HG03520 (cell line): ENCODE measurements at regions not wholly inside any gene's neighbourhood (a gene's known extent, or its start where the extent isn't known, plus 50 kb on each side); places are given as distances from the start of the nearest gene placed in this dataset.

Source experiments
- ATAC-seq: cut with Tn5 transposase; IDR thresholded peaks from one replicate; pipeline ENCODE4 v1.9.1; 2021; ENCODE audit warnings: mild to moderate bottlenecking, moderate library complexity; ENCODE audit not compliant: unreplicated experiment

DNA sequence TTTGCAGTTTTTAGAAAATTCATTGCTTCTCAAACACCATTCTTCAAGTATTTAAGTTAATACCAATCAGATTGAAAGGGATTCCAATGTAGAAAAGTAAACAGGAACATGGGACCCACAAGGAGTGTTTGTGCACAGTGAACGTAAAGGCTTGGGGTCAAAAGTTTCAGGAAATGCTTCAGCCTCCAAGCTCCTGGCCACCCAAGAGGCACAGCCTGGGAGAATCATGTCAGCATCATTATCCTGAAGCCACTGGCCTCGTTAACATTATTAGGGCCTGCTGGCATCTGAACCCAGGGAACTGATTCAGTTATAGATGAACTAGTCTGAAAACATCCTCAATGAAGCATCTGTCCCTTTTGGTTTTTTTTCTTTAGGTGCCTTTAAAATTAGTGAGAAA lies 122.9 kb downstream of the NXNL2 start:
- no peak for ATAC-seq

DNA sequence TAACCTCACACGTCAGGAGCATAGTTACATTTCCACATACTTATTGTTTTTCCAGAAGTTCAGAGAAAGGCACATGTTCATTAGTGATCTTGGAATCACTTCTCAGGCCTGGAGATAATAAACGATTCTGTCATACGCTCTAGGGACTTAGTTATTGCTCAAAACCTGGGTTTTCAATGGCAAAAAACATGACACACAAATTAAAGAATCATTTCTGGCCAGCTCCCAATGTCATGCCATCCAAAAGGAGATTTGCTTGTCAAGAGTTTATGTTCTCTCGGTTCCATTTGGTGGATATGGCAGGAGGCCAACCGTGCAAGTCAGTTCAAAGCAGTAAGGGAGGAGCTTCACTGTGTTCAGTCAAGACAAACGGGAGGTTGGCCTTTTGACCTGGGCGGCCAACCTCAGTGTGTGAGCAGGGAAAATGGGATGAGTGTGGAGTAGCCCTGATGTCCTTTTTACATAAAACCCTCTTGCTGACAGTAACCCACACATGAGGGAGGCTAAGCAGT lies 123.4 kb downstream of the NXNL2 start:
- no peak for ATAC-seq

DNA sequence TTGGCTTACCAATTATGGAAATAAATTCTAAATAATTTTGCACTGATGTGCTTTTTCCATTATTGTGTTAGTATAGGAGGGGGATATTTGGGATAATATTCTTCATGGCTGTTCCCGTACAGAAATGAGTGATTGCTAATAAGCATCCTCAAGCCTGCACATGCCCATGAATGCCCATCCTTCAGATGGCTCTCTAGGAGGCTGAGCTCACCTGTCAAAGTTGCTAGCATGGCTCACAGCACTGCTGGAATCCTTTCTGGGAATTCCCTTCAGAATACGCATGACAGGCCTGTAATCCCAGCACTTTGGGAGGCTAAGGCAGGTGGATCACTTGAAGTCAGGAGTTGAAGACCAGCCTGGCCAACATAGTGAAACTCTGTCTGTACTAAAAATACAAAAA lies 124.1 kb downstream of the NXNL2 start:
- ATAC-seq = no peak

DNA sequence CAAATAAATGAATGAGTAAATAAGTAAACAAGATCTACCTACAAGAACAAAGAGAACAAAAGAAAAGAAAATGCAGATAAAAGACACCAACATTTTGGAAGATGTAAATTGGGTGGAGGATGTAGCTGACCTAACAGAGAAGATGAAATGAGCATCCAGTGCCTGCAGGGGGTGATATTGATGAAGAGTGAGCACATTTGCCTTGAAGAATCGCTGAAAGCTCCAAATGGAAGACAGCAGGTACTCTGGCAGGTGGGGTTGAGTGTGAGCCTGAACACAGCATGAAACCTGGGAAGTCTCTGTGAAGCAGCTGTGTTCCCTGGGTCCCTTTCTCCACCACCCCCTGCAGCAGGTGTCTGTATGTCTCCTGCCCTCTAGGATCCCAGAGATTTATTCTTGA lies 125.6 kb downstream of the NXNL2 start:
- no peak for ATAC-seq

DNA sequence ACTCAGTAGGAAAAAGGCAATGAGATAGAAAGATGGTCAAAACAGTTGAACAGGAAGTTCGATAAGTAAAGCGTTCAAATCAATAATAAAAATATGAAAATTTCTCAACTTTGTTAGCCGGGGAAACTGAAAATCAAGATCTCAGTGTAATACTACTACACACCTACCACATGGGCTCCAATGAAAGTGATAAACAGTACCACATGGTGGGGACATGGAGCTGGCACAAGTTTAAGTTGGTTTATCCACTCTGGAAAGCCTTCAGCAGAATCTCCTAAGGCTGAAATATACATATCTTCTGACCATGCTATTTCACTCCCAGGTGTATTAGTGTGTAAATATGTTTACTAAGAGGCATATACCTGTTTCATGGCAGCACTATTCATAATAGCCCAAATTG lies 126.8 kb downstream of the NXNL2 start:
- ATAC-seq = no peak

DNA sequence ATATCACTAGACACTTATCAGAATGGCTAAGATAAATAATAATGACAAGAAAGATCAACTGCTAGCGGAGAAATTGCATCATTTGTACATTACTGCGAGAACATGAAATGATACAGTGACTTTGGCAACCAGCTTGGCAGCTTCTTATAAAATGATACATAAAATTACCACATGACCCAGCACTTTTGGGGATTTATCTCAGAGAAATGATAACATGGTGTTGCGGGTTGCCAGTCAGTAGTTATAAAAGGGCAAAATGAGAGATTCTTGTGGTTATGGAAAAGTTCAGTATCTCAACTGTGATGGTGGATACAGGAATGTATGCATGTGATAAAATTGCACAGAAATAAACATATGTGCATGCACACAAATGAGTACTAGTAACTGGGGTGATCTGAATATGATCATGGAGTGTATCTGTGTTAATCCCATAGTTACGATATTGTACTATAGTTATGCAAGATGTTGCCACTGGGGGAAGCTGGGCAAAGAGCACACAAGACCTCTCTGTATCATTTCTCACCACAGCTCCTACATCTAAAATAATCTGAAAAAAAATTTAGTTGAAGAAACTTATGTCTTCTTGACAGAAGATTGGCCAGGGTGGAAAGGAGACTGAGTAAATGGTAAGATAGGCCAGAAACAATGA lies 128.9 kb downstream of the NXNL2 start:
- no peak for ATAC-seq

DNA sequence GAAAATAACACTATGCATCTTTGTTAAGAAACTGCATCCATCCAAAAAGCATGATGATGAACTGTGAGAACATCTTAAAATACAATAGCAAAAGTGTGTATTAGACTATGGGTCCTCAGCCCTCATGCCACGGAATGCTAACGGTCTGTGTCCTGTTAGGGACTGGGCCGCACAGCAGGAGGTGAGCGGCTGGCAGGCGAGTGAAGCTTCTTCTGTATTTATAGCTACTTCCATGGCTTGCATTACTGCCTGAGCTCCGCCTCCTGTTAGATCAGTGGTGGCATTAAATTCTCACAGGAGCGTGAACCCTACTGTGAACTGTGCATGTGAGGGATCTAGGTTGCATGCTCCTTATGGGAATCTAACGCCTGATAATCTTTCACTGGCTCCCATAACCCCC lies 129.8 kb downstream of the NXNL2 start:
- ATAC-seq = no peak

DNA sequence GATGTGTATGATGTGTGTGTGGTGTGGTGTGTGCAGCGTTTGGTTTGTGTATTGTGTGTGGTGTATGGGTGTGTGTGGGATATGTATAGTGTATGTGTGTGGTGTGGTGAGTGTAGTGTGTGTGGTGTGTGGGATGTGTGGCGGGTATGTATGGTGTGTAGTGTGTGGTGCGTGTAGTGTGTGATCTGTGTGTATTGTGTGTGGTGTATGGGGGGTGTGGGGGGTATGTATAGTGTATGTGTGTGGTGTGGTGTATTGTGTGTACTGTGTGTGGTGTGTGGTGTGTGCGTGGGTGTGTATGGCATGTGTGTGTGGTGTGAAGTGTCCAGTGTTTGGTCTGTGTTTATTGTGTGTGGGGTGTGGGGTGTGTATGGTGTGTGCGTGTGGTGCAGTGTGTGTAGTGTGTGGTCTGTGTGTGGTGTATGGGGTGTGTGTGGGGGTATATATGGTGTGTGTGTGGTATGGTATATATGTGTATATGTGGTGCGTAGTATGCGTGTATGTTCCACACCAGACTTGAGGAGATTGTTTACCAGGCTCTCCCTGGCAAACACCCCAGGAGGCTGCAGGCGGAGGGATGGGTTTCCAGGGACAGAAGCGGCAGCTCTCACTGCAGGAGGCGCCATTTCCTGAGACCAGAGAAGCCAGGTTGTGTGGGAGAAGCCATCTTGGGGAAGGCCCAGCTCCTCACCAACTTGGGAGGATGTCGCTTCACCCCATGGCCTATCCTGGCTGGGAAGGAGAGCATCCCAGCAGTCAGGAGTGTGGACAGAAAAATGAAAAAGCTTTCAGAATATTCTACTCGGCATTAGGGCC lies 138.1 kb downstream of the NXNL2 start:
- ATAC-seq = no peak

DNA sequence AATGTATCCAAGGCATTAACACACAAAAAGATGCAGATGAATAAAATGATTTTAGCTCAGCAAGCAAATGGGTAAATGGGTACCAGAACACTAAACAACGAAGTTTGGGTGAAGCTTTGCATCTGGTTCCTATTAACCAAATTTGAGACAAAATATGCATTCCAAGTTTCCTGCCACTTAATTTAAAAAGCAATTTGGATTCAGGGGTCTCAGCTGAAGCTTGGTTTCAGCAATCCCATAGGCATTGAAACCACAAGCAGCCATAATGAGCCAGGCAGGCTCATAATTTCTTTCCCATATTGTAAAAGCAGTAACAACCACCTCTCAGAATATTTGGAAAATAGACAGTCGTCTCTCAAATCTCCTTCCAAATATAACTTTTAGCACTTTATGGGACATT lies 138.9 kb downstream of the NXNL2 start:
- ATAC-seq = no peak

DNA sequence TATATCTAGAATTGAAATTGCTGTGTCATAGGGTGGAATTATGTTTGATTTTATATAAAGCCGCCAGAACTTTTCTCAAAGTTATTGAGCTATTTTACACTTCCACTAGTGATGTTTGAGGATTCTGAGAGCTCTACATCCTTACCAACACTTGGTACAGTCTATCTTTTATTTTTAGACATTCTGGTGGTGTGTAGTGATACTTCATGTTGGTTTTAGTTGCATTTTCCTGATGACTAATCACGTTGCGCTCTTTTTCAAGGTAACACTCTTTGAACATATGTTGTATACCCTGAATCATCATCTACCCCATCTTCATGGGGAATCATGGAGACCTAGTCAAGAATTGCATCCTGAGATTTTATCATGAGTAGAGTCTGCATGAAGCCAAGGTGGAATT lies 141.7 kb downstream of the NXNL2 start:
- no peak for ATAC-seq

DNA sequence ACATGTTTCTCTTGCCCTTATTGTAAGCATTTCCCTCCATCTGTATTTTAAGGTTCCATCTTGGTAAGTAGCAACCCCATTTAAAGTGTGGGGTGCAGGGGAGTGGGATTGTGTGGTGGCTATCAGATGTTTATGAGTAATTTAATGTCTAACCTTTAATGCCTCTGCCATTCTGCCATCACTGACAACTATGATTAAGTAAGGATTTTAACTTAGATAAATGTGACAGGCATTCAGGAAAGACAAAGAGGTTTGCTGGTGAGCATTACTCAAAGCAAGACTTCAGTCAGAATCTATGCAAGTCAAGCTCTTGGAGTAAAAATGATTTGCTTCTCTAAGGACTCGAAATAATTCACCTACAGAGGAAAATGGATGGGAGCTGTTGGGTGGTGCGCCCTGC lies 143.0 kb downstream of the NXNL2 start:
- ATAC-seq = no peak

DNA sequence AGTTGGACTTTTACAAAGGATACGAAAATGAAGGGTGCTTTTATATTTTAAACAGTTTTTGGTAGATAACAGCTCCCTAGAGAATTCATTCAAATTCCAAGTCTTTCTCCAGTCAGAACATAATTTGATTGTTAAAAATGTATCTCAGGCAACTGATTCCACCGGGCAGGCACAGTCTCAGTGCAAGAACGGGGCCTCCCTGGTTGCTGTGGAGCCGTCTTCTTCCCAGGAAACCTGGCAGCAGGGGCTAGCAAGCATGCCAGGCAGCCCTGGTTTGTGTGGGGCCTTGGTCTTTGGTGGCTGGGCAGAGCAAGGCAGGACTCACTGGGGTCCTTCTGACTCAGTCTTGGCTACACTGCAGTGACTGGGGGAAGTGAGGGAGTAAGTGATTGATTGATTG lies 143.5 kb downstream of the NXNL2 start:
- ATAC-seq = no peak

DNA sequence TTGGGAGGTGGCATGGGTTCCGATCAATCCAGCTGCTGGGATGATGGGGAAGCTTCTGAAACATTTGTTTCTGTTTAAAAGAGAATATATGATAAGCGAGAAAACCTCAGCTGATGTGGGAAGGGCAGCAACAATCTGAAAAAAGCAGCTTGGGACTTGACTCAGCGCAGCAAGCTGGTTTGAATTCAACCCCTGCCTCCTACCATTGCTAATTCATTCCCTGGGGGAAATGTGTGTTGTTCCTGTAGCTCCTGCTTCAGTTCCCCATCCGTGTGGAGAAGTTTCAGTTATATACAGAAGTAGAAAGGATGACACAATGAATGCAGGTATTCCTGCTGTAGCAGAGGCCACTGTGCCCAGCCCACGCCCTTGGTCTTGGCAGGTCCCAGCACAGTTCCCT lies 145.1 kb downstream of the NXNL2 start:
- ATAC-seq = no peak

DNA sequence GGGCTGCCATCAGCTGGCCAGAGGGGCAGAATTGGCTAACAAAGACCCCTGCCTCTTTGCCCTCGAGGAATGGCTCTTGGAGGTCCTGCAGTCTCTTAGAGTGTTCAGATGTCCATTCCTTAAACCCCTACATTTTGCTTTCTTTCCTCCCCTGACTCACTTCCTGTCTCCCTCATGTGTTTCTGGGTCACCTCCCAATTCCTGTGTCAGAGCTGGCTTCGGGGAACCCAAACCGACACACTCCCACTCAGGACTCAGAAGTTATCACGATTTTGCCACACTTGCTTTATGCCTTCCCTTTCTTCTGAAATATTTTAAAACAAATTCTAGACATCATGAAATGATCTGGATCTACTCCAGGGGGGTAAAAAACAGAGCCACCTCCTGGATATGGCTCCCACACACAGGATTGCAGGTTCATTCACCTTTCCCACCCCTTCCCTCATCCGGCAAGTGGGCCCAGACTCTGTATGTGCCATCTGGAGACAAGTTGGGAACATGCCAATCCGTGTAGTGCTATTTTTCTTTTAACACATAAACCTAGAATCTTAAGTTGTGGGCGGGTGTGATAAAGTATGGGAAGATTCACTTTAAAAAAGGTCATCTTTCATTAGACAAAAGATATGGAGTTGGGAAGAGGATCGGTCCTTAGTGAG lies 145.7 kb downstream of the NXNL2 start:
- ATAC-seq = no peak

DNA sequence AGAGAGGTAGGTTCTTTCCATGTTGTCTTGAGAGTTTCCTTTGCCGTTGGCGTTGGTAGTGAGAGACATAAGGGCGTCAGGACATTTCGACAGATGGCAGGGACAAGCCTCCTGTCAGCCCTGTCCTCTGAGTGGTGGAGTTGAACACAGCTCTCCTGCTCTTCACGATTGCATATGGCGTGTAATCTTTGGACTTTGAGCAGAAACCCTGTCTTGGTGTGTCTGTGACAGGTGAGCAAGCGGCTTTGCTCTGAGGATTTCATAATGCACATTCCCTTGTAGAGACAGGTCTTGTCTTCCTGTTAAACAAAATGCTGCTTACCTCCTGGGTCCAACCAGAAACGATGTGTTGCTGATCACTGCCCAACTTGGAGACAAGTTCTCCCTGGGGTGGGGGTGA lies 146.5 kb downstream of the NXNL2 start:
- no peak for ATAC-seq

DNA sequence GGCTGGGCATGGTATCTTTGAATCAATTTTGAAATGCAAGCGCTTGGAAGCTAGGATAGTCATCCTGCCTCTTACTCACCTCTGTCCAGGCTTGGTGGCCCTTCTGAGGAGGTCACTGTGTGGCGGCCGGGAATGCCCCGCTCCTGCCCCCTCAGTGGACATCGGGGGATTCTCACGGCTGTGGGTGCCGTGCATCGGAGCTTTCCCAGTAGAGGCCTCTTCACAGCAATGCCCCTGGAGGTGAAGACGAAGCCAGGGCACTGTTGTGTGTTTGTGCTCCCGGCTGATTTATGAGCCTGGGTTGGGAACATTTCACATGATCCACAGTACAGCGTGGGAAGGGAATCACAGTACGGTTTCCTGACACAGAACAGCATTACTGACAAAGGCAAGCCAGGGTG lies 147.5 kb downstream of the NXNL2 start:
- no peak for ATAC-seq

DNA sequence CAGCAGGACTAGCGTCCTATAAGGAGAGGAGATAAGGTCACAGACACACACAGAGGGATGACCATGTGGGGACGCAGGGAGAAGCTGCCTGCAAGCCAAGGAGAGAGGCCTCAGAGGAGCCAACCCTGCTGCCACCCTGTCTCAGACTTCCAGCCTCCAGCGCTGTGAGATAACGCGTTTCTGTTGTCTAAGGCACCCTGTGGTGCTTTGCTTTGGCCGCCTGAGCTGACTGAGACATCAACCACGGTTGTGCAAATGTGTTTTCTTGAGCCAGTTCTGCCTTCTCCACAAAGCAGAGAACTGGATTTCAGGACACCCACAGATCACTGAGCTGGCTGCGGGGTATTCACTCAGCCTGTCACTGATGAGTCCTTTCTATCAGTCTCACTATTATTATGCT lies 149.1 kb downstream of the NXNL2 start:
- no peak for ATAC-seq

DNA sequence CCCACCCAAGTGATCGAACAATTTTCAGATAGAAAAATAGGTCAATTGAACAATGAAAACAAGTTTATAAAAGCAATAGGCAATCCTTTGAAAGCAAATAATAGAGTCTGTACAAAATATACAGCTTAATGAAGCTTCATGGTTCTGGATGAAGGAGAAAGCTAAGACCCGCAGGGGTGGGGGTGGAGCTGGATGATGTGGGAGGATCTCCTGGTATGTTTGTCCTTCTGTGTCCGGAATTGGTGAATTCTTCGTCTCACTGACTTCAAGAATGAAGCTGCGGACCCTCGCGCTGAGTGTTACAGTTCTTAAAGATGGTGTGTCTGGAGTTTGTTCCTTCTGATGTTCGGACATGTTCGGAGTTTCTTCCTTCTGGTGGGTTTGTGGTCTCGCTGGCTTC lies 149.9 kb downstream of the NXNL2 start:
- ATAC-seq = no peak

DNA sequence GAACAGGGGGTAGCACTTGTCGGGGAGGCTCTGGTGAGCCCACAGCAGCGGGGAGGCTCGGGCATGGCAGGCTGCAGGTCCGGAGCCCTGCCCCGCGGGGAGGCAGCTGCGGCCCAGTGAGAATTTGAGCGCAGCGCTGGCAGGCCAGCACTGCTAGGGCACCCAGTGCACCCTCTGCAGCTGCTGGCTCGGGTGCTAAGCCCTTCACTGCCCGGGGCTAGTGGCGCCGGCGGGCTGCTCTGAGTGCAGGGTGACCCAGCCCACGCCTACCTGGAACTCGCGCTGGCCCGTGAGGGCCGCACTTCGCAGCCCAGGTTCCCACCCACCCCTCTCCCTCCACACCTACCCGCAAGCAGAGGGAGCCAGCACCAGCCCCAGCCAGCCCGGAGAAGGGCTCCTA lies 151.0 kb downstream of the NXNL2 start:
- no peak for ATAC-seq

DNA sequence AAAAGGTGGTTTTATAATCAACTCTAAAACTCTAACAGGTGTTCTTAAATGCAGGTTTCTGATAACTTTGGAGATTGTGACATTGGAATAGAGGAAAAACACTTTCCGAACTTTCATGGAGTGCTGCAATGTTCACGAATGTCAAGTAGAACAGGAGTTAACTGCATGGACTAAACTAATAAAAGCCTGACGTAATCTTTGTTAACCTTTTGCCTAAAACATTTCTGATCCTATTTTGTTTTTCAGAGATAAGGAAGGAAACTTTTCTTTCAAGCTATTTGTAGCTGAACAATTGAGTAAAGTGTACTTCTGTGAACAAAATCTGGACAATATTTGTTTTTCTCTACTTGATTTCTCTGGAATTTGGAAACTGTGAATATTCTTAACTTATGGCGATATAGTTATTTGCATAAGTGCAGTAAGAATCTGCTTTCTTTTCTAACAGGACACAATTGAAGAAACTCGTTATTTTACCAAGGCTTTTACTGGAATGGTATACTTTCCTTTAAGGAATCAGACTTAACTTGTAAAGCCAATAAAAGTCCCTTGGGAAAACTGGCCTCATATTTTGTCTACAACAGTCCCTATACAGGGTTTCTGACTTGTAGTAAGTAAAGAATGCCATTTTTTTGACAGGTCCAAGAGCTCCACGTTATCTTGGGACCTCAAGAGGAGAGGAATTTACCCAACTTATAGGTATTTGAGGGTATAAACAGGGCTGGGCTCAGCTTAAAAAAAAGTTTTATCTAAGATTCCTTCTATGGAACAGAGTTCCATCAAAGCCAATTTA lies 154.7 kb downstream of the NXNL2 start:
- no peak for ATAC-seq

DNA sequence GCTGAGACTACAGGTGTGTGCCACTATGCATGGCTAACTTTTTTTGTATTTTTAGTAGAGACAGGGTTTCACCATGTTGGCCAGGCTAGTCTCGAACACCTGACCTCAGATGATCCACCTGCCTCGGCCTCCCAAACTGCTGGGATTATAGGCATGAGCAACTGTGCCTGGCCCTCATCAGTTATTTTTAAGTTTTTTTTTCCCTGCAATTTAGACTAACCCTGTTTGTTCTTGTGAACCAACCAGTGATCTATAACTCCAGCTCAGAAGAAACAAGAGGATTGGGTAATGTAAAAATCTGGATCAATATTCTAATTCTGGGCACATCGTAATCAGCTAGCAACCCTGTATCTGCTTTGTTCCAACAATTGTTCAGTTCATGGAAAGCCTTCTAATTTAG lies 155.7 kb downstream of the NXNL2 start:
- no peak for ATAC-seq
